ENCODE measurements at regions not wholly inside any gene's neighbourhood (a gene's known extent, or its start where the extent isn't known, plus 50 kb on each side); places are given as distances from the start of the nearest gene placed in this dataset.
"Not testable (repeated sequence)": the region's sequence is repeated elsewhere in the genome, so short reads cannot be mapped to it uniquely, and the experiment has no call there.

DNA sequence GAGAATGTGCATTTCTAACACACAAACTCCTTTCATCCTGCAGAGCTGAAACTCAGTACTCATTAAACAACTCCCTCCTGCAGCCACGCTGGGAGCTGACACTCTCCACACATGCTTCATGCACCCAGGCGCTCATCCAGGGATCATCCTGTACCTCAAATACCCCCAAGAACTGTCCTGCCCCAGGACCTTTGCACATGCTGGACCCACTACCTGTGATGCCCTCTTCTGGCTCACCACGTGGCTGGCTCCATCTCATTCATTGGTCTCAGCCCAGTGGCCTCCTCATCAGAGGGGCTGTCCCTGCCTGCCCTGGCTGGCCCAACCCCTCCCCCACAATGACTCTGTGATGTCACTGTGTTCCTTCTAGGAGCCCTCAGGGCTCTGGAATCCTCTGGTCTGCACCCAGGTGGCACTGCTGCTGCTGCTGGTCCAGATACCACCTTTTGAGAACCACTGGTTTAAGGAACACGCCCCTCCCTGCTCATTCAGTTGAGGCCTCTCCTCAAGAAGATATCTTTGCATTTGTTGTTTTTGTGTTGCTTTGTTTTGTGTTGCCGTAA lies 160.9 kb upstream of the FOXF1 start:
- DNase-seq (ENCODE audit: low spot score): no peak

GRCh38 chr16:86350289-86350688 lies 160.0 kb upstream of the FOXF1 start:
- no peak for DNase-seq (ENCODE audit: low spot score)

GRCh38 chr16:86351041-86351784 lies 159.1 kb upstream of the FOXF1 start:
- DNase-seq (ENCODE audit: low spot score): no peak

DNA sequence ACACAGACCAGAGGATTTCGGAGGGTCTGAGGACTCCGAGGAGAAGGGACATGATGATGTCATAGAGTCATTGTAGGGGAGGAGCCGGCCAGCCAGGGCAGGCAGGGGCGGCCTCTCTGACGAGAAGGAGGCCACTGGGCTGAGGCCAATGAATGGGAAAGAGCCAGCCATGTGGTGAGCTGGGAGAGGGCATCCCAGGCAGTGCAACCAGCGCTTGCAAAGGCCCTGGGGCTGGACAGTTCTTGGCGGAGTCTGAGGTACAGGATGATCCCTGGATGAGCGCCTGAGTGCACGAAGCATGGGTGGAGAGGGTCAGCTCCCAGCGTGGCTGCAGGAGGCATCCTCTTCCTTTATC lies 158.6 kb upstream of the FOXF1 start:
- DNase-seq (ENCODE audit: low spot score): not testable (repeated sequence)

- DNase-seq (ENCODE audit: low spot score): no peak
Measured at GRCh38 chr16:86353148-86353547, 157.2 kb upstream of the FOXF1 start.

DNA sequence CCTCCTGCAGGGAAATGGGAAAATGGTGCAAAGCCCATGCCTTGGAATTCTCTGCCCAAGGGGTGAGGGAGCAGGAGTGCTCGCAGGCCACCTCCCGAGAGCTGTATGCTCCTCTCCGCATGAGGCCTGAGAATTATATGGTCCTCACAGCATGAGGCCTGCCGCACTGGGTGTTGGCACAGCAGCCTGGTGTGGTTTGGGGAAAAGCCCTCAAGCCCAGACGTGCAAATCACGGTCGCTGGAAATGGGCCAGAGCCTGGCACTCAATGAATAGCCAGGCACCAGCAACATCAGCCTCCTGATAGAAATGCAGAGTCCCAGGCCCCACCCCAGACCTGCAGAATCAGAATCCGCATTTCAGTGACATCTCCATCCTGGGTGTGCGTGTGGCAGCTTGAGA lies 156.4 kb upstream of the FOXF1 start:
- no peak for DNase-seq (ENCODE audit: low spot score)

GRCh38 chr16:86354641-86355513 lies 155.4 kb upstream of the FOXF1 start:
- DNase-seq (ENCODE audit: low spot score): no peak

GRCh38 chr16:86355531-86355930 lies 154.8 kb upstream of the FOXF1 start:
- no peak for DNase-seq (ENCODE audit: low spot score)

DNA sequence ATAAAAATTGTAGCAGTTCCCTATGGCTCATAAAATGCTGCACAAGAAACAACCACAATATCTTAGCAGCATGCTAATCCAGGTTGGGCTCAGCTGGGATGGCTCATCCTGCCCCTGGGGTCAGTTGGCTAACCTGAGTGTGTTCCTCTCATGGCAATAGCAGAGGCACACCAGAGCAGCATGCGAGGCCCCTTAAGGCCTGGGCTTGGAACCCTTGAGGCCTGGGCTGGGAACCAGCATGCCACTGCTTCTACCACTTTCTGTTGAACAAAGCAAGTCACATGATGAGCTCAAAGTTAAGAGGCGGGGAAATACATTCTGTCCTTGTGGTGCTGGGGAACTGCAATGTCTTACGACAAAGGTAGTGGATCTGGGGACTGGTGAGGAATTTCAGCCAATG lies 154.4 kb upstream of the FOXF1 start:
- no peak for DNase-seq (ENCODE audit: low spot score)

- no peak for DNase-seq (ENCODE audit: low spot score)
Measured at GRCh38 chr16:86356804-86357203, 153.5 kb upstream of the FOXF1 start.

- DNase-seq (ENCODE audit: low spot score): no peak
Measured at GRCh38 chr16:86357303-86357702, 153.0 kb upstream of the FOXF1 start.

- no peak for DNase-seq (ENCODE audit: low spot score)
Measured at GRCh38 chr16:86357950-86358349, 152.4 kb upstream of the FOXF1 start.

- no peak for DNase-seq (ENCODE audit: low spot score)
Measured at GRCh38 chr16:86359571-86359970, 150.8 kb upstream of the FOXF1 start.

- DNase-seq (ENCODE audit: low spot score): no peak
Measured at GRCh38 chr16:86362155-86362849, 148.0 kb upstream of the FOXF1 start.

GRCh38 chr16:86363057-86363490 lies 147.3 kb upstream of the FOXF1 start:
- DNase-seq (ENCODE audit: low spot score): no peak

GRCh38 chr16:86363836-86364618 lies 146.3 kb upstream of the FOXF1 start:
- DNase-seq (ENCODE audit: low spot score): no peak

DNA sequence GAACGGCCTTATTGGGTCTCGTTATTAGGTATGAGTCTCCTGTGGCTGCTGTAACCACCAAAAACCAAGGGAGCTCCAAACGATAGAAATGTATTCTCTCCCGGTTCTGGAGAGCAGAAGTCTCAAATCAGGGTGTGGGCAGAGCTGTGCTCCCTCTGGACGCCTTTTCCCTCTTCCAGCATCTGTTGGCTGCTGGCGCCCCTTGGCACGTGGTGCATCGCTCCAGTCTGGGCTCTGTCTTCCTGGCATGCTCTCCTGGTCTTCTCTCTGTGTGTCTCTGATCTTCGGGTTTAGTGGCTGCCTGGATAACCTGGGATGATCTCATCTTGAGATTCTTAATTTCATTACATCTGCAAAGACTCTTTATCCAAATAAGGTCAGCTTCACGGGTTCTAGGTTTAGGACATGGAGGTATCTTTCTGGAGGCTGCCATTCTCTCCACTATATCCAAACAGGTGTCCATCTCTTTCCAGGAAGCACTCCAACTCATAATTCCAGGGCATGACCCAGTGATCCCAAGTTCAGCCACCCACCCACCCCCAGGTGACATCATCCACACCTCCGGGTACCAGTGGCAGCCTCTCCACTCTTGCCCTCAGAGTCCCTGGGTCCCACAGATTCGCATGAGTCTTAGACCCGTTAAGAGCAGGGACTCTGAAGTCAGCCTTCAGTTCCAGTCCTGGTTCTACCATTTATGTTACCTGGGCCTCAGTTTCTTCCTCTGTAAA lies 145.5 kb upstream of the FOXF1 start:
- DNase-seq (ENCODE audit: low spot score): no peak

GRCh38 chr16:86365513-86366273 lies 144.6 kb upstream of the FOXF1 start:
- DNase-seq (ENCODE audit: low spot score): no peak

GRCh38 chr16:86366481-86366880 lies 143.8 kb upstream of the FOXF1 start:
- no peak for DNase-seq (ENCODE audit: low spot score)

Data from CD4-positive, alpha-beta T cell treated with Interleukin-6 at 100 ng/mL for 8 hours (primary cell).